H1 (cell line): ENCODE measurements at regions not wholly inside any gene's neighbourhood (a gene's known extent, or its start where the extent isn't known, plus 50 kb on each side); places are given as distances from the start of the nearest gene placed in this dataset.

ENCODE experiments used
- CTCF ChIA-PET: fragments of 300-600 bp; sonication (Branson Sonifier 250); formaldehyde crosslinking; loops from one replicate; lab custom pipeline; 2021; ENCODE audit not compliant: partially characterized antibody; lab: Charles Lee
- POLR2A ChIA-PET: fragments of 300-600 bp; sonication (Branson Sonifier 250); formaldehyde crosslinking; loops from one replicate; lab custom pipeline; 2021; ENCODE audit warnings: inconsistent platforms; ENCODE audit not compliant: partially characterized antibody; lab: Charles Lee
- DNase-seq, 2 experiments: peaks; one replicate each; pipeline versions ENCODE4 v3.0.0 to v3.0.0-alpha.2; 2010 to 2022; ENCODE audit warnings: low spot score in 2 of 2, low read depth in 1 of 2, mixed read lengths in 1 of 2
- FAIRE-seq: peaks from 2 replicates; lab custom pipeline; 2011; peaks lifted over from hg19 to GRCh38; lab: Jason Lieb, UNC
- H2AFZ ChIP-seq: 2 replicates; pipeline ENCODE4 v1.8.1; 2012; ENCODE audit warnings: low read length, inconsistent platforms
- H2AK5ac ChIP-seq: 2 replicates; pipeline ENCODE4 v1.6.1; 2013; ENCODE audit warnings: low read depth, low read length
- H2BK120ac ChIP-seq: replicated peaks from 2 replicates; pipeline ENCODE3; 2013; ENCODE audit warnings: low read depth, low read length, inconsistent platforms
- H2BK12ac ChIP-seq: 2 replicates; pipeline ENCODE4 v1.6.1; 2013; ENCODE audit warnings: low read depth, low read length
- H2BK15ac ChIP-seq: 2 replicates; pipeline ENCODE4 v1.6.1; 2013; ENCODE audit warnings: low read length
- H2BK20ac ChIP-seq: 2 replicates; pipeline ENCODE4 v1.6.1; 2013; ENCODE audit warnings: low read length
- H2BK5ac ChIP-seq: 2 replicates; pipeline ENCODE4 v1.6.1; 2013; ENCODE audit warnings: low read depth, low read length
- H3K14ac ChIP-seq: 2 replicates; pipeline ENCODE4 v1.6.1; 2013; ENCODE audit warnings: inconsistent platforms; ENCODE audit not compliant: insufficient read length
- H3K18ac ChIP-seq: 2 replicates; pipeline ENCODE4 v1.6.1; 2013; ENCODE audit warnings: low read length; ENCODE audit errors: extremely low read depth
- H3K23ac ChIP-seq: 2 replicates; pipeline ENCODE4 v1.6.1; 2013; ENCODE audit warnings: inconsistent platforms; ENCODE audit not compliant: insufficient read length
- H3K23me2 ChIP-seq: 2 replicates; pipeline ENCODE4 v1.6.1; 2013; ENCODE audit warnings: low read depth, low read length
- H3K27ac ChIP-seq: 2 replicates; pipeline ENCODE4 v1.6.1; 2011; ENCODE audit warnings: low read depth, low read length, inconsistent platforms
- H3K27me3 ChIP-seq, 4 experiments: replicated peaks in 1 of 4; 1 replicate in 1 of 4; 2 replicates in 3 of 4; pipeline versions ENCODE4 v1.6.1 to v1.8.1; 2011 to 2013; ENCODE audit warnings: low read length in 3 of 4, mild to moderate bottlenecking in 3 of 4, inconsistent platforms in 2 of 4, mixed read lengths in 2 of 4, moderate library complexity in 1 of 4; ENCODE audit not compliant: control insufficient read depth in 3 of 4, insufficient read depth in 3 of 4; ENCODE audit errors: extremely low read depth in 1 of 4
- H3K36me3 ChIP-seq, 4 experiments: 2 replicates each; pipeline versions ENCODE4 v1.6.1 to v1.8.1; 2011 to 2013; ENCODE audit warnings: mild to moderate bottlenecking in 4 of 4, low read length in 3 of 4, moderate library complexity in 2 of 4, control low read depth in 1 of 4, inconsistent platforms in 1 of 4; ENCODE audit not compliant: insufficient read depth in 4 of 4, control insufficient read depth in 2 of 4
- H3K4ac ChIP-seq: replicated peaks from 2 replicates; pipeline ENCODE3; 2013; ENCODE audit warnings: low read length, low read depth, mixed read lengths, inconsistent platforms; ENCODE audit not compliant: insufficient read length
- H3K4me1 ChIP-seq, 4 experiments: replicated peaks in 1 of 4; 1 replicate in 1 of 4; 2 replicates in 3 of 4; pipeline versions ENCODE4 v1.6.1 to v1.8.1; 2011 to 2013; ENCODE audit warnings: low read length in 3 of 4, inconsistent platforms in 2 of 4, mixed read lengths in 1 of 4; ENCODE audit not compliant: insufficient read depth in 4 of 4, control insufficient read depth in 3 of 4
- H3K4me2 ChIP-seq, 2 experiments: 2 replicates each; pipeline versions ENCODE4 v1.6.1 to v1.8.1; 2011 to 2013; ENCODE audit warnings: low read depth in 2 of 2, low read length in 2 of 2, control low read depth in 1 of 2, inconsistent platforms in 1 of 2, mild to moderate bottlenecking in 1 of 2; ENCODE audit not compliant: insufficient read depth in 1 of 2
- H3K4me3 ChIP-seq, 4 experiments: fragments of 200-600, 300-600 bp in 1 of 4; sonication (generic), shearing (Covaris generic), sonication (Bioruptor Twin) in 1 of 4; 2 replicates each; pipeline versions ENCODE4 v1.5.1 to v1.8.1; 2011 to 2016; ENCODE audit warnings: low read length in 4 of 4, low read depth in 3 of 4, control low read depth in 2 of 4, inconsistent platforms in 2 of 4, mild to moderate bottlenecking in 2 of 4, mixed read lengths in 1 of 4, moderate library complexity in 1 of 4; ENCODE audit not compliant: insufficient read depth in 2 of 4; ENCODE audit errors: extremely low read depth in 1 of 4
- H3K56ac ChIP-seq: replicated peaks from 2 replicates; pipeline ENCODE3; 2013; ENCODE audit warnings: low read depth, mild to moderate bottlenecking, mixed read lengths, low read length, inconsistent platforms; ENCODE audit not compliant: insufficient read length
- H3K79me1 ChIP-seq: 2 replicates; pipeline ENCODE4 v1.6.1; 2013; ENCODE audit warnings: low read depth, low read length, control low read depth
- H3K79me2 ChIP-seq, 2 experiments: 2 replicates each; pipeline versions ENCODE4 v1.6.1 to v1.8.1; 2012 to 2013; ENCODE audit warnings: low read length in 2 of 2, mild to moderate bottlenecking in 2 of 2, inconsistent platforms in 1 of 2; ENCODE audit not compliant: insufficient read depth in 2 of 2, control insufficient read depth in 1 of 2
- H3K9ac ChIP-seq, 4 experiments: replicated peaks in 1 of 4; 1 replicate in 1 of 4; 2 replicates in 3 of 4; pipeline versions ENCODE4 v1.6.1 to v1.8.1; 2011 to 2013; ENCODE audit warnings: low read depth in 3 of 4, low read length in 3 of 4, control low read depth in 2 of 4, mild to moderate bottlenecking in 2 of 4, moderate library complexity in 2 of 4, inconsistent platforms in 1 of 4; ENCODE audit errors: extremely low read depth in 1 of 4
- H3K9me3 ChIP-seq, 2 experiments: 2 replicates each; pipeline versions ENCODE4 v1.6.1 to v1.8.1; 2012 to 2013; ENCODE audit warnings: mild to moderate bottlenecking in 2 of 2, moderate library complexity in 2 of 2, control low read depth in 1 of 2, inconsistent platforms in 1 of 2, low read depth in 1 of 2, low read length in 1 of 2, mixed read lengths in 1 of 2; ENCODE audit not compliant: insufficient read depth in 2 of 2
- H4K20me1 ChIP-seq, 2 experiments: replicated peaks in 1 of 2; 2 replicates each; pipeline versions ENCODE3 to v1.8.1; 2011 to 2013; ENCODE audit warnings: inconsistent platforms in 2 of 2, low read length in 2 of 2, mild to moderate bottlenecking in 1 of 2; ENCODE audit not compliant: insufficient read depth in 2 of 2, control insufficient read depth in 1 of 2
- H4K5ac ChIP-seq: 2 replicates; pipeline ENCODE4 v1.6.1; 2013; ENCODE audit warnings: low read length, low read depth, mixed read lengths, inconsistent platforms; ENCODE audit not compliant: insufficient read length
- H4K8ac ChIP-seq: 2 replicates; pipeline ENCODE4 v1.8.0; 2013; ENCODE audit warnings: mild to moderate bottlenecking, moderate library complexity, low read length, inconsistent platforms; ENCODE audit not compliant: insufficient read depth; ENCODE audit errors: extremely low read depth
- H4K91ac ChIP-seq: replicated peaks from 2 replicates; pipeline ENCODE3; 2013; ENCODE audit warnings: low read length, mixed read lengths, inconsistent platforms; ENCODE audit not compliant: insufficient read length
- CBX8 ChIP-seq: fragments of 300-800, 300-1000 bp; sonication (generic); IDR thresholded peaks from 2 replicates; pipeline ENCODE4 v1.7.1; 2016; ENCODE audit warnings: low read depth, low read length, borderline replicate concordance
- CEBPB ChIP-seq: IDR thresholded peaks from 2 replicates; pipeline ENCODE4 v1.6.1; 2012; ENCODE audit warnings: low read depth, low read length
- CHD2 ChIP-seq: IDR thresholded peaks from 2 replicates; pipeline ENCODE4 v1.6.1; 2012; ENCODE audit warnings: low read length, improper control_type of control experiment
- HDAC2 ChIP-seq, 2 experiments: fragments of 300-600 bp in 1 of 2; sonication (generic) in 1 of 2; IDR thresholded peaks; 2 replicates each; pipeline ENCODE4 v1.6.1; 2011 to 2012; ENCODE audit warnings: low read depth in 2 of 2, low read length in 2 of 2, mild to moderate bottlenecking in 2 of 2, moderate library complexity in 2 of 2, borderline replicate concordance in 1 of 2, inconsistent platforms in 1 of 2
- KDM5A ChIP-seq: fragments of 200-600 bp; IDR thresholded peaks from 2 replicates; pipeline ENCODE4 v1.7.1; 2012; ENCODE audit warnings: mild to moderate bottlenecking, low read length, inconsistent platforms, mixed read lengths
- POU5F1 ChIP-seq: IDR thresholded peaks from 2 replicates; pipeline ENCODE4 v1.6.1; 2011; ENCODE audit warnings: low read depth, mild to moderate bottlenecking, low read length, moderate library complexity
- SP4 ChIP-seq: IDR thresholded peaks from 2 replicates; pipeline ENCODE4 v1.6.1; 2012; ENCODE audit warnings: low read length, inconsistent platforms
- USF2 ChIP-seq: IDR thresholded peaks from 2 replicates; pipeline ENCODE4 v1.6.1; 2011; ENCODE audit warnings: low read length, improper control_type of control experiment
- WGBS, 2 experiments: shearing (Covaris generic) in 1 of 2; methylation state at CpG; one replicate each; pipeline versions ENCODE4 v1.1.6 to v1.1.7; 2013 to 2015; ENCODE audit warnings: low lambda C conversion rate in 2 of 2, mixed read lengths in 2 of 2, inconsistent platforms in 1 of 2, low coverage in 1 of 2, missing lambda C conversion rate in 1 of 2; ENCODE audit not compliant: insufficient replicate concordance in 2 of 2, insufficient coverage in 1 of 2, insufficient read length in 1 of 2; ENCODE audit errors: extremely low coverage in 1 of 2, missing lambda C conversion rate in 1 of 2; 5-methylcytosine and 5-hydroxymethylcytosine counted together
- TF ChIP-seq, protein P1 (sequence below): IDR thresholded peaks from 2 replicates; pipeline ENCODE4 v1.6.1; 2011; ENCODE audit warnings: low read depth, mild to moderate bottlenecking, low read length; ENCODE audit not compliant: insufficient read depth
- TF ChIP-seq, protein P2 (sequence below): IDR thresholded peaks from 2 replicates; pipeline ENCODE4 v1.6.1; 2012; ENCODE audit warnings: inconsistent platforms

GRCh38 chr3:59443618-59444293, 393.9 kb upstream of the CFAP20DC start:
- Histone ChIP-seq H2AFZ (no peak overlapping the region), H4K91ac (no peak overlapping the region), H2BK120ac (no peak overlapping the region), H3K23ac (no peak overlapping the region), H3K27ac (no peak overlapping the region), H2BK20ac (no peak overlapping the region), H4K8ac (no peak overlapping the region), H2BK5ac (no peak overlapping the region), H3K36me3 (no peaks in the 10 kb centered on the region), H3K23me2 (no peaks in the 10 kb centered on the region; the same call in 1 of the 2 replicates), H3K4me3 (no peak overlapping the region), H3K79me1 (no peaks in the 10 kb centered on the region), H3K4me2 (no peak overlapping the region), H3K9me3 (no peaks in the 10 kb centered on the region), H2AK5ac (no peak overlapping the region), H3K9ac (no peak overlapping the region), H4K5ac (no peak overlapping the region), H3K56ac (no peak overlapping the region), H2BK15ac (no peak overlapping the region), H2BK12ac (no peak overlapping the region), H3K4me1 (peaks cover 0 to 2% (median 0%) of the 10 kb centered on the region in 4 experiments; a peak in 1 of 7 replicates), H3K27me3 (peaks cover 28 to 54% (median 45%) of the 10 kb centered on the region in 4 experiments), H4K20me1 (no peaks in the 10 kb centered on the region), H3K14ac (no peak overlapping the region), H3K4ac (no peak overlapping the region), H3K18ac (no peak overlapping the region), H3K79me2 (no peaks in the 10 kb centered on the region)
- no peak for FAIRE-seq
- CTCF ChIA-PET: interaction anchor here (1.5 kb wide), 1 partner anchor 11 kb away, joined by 4 read pairs; no protein-coding TSS in a partner anchor
- no peak for DNase-seq
- POLR2A ChIA-PET: no interaction called here
- 85% methylated on average over 6 of the region's 6 CpGs; no CpG with 5 or more reads in 1 of the 2 experiments for WGBS, 2 experiments
- TF ChIP-seq SP4: no peak
- TF ChIP-seq POU5F1: no peak
- TF ChIP-seq CHD2: no peak
- TF ChIP-seq USF2: no peak
- TF ChIP-seq HDAC2 (IDR thresholded peaks at IDR 0.05; ENCODE audit: borderline replicate concordance in 1 of 2, low read depth in 2 of 2, low read length in 2 of 2): no peak
- TF ChIP-seq KDM5A: no peak
- no peak for TF ChIP-seq CEBPB
- TF ChIP-seq CBX8: no peak
- TF ChIP-seq, protein P1, sequence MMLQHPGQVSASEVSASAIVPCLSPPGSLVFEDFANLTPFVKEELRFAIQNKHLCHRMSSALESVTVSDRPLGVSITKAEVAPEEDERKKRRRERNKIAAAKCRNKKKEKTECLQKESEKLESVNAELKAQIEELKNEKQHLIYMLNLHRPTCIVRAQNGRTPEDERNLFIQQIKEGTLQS: no peak
- TF ChIP-seq, protein P2, sequence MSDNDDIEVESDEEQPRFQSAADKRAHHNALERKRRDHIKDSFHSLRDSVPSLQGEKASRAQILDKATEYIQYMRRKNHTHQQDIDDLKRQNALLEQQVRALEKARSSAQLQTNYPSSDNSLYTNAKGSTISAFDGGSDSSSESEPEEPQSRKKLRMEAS: no peak
